RWPE2 (cell line): ENCODE measurements at regions not wholly inside any gene's neighbourhood (a gene's known extent, or its start where the extent isn't known, plus 50 kb on each side); places are given as distances from the start of the nearest gene placed in this dataset.
A peak's percentile ranks its signal among the peaks of the same experiment; 100 is the strongest.

Source experiments
- ATAC-seq: fragments of 200-7000 bp; cut with Tn5 transposase; 3 replicates; pipeline ENCODE4 v1.9.1; 2021; ENCODE audit warnings: low read depth
- DNase-seq: peaks from one replicate; pipeline ENCODE4 v3.0.0-alpha.2; 2020; ENCODE audit warnings: low spot score
- H3K27ac ChIP-seq: fragments of 450-650 bp; 2 replicates; pipeline ENCODE4 v1.5.1; 2017; ENCODE audit warnings: mild to moderate bottlenecking; ENCODE audit not compliant: poor library complexity, severe bottlenecking
- H3K27me3 ChIP-seq: fragments of 250-450 bp; sonication (Bioruptor Pico); 2 replicates; pipeline ENCODE4 v1.5.1; 2021; ENCODE audit warnings: mild to moderate bottlenecking, moderate library complexity; ENCODE audit not compliant: insufficient read depth, poor library complexity, severe bottlenecking
- H3K36me3 ChIP-seq: fragments of 250-450 bp; sonication (Bioruptor Pico); 2 replicates; pipeline ENCODE4 v1.5.1; 2020; ENCODE audit warnings: low read depth, mild to moderate bottlenecking, moderate library complexity
- H3K4me1 ChIP-seq: fragments of 250-450 bp; sonication (Bioruptor Pico); 2 replicates; pipeline ENCODE4 v1.5.1; 2021; ENCODE audit warnings: mild to moderate bottlenecking, moderate library complexity; ENCODE audit not compliant: insufficient read depth, poor library complexity, severe bottlenecking
- H3K4me3 ChIP-seq: fragments of 250-450 bp; sonication (Bioruptor Pico); 2 replicates; pipeline ENCODE4 v1.5.1; 2021; ENCODE audit warnings: mild to moderate bottlenecking, moderate library complexity; ENCODE audit not compliant: severe bottlenecking
- H3K9me3 ChIP-seq: fragments of 250-450 bp; sonication (Bioruptor Pico); 2 replicates; pipeline ENCODE4 v1.5.1; 2021; ENCODE audit warnings: mild to moderate bottlenecking, moderate library complexity; ENCODE audit not compliant: severe bottlenecking
- TF ChIP-seq, protein P1 (sequence below): fragments of 450-650 bp; IDR thresholded peaks from one replicate; pipeline ENCODE4 v1.5.1; 2017; ENCODE audit warnings: mild to moderate bottlenecking, moderate library complexity; ENCODE audit not compliant: poor library complexity, severe bottlenecking

DNA sequence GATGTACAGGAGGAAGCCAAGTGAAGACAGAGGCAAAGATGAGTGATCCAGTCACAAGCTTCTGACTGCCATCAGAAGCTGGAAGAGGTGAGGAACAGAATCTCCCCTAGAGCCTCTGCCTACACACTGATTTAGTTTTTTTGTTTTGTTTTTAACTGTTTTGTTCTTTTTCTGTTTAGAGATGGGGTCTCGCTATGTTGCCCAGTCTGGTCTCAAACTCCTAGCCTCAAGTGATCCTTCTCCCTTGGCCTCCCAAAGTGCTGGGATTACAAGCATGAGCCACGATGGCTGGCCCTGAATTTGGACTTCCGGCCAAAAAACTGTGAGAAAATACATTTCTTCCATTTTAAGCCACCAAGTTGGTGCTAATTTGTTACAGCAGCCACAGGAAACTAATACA is 204.7 kb upstream of the ZNF608 start:
- ATAC-seq (no peak), DNase-seq (no peak)
- H3K4me1 ChIP-seq, result no peaks in the 10 kb centered on the region
- no peak overlapping the region for H3K27ac ChIP-seq
- H3K27me3 ChIP-seq, result no peaks in the 10 kb centered on the region
- no peak overlapping the region for H3K4me3 ChIP-seq
- H3K36me3 ChIP-seq, result no peaks in the 10 kb centered on the region
- no peaks in the 10 kb centered on the region for H3K9me3 ChIP-seq
- TF ChIP-seq, protein P1, sequence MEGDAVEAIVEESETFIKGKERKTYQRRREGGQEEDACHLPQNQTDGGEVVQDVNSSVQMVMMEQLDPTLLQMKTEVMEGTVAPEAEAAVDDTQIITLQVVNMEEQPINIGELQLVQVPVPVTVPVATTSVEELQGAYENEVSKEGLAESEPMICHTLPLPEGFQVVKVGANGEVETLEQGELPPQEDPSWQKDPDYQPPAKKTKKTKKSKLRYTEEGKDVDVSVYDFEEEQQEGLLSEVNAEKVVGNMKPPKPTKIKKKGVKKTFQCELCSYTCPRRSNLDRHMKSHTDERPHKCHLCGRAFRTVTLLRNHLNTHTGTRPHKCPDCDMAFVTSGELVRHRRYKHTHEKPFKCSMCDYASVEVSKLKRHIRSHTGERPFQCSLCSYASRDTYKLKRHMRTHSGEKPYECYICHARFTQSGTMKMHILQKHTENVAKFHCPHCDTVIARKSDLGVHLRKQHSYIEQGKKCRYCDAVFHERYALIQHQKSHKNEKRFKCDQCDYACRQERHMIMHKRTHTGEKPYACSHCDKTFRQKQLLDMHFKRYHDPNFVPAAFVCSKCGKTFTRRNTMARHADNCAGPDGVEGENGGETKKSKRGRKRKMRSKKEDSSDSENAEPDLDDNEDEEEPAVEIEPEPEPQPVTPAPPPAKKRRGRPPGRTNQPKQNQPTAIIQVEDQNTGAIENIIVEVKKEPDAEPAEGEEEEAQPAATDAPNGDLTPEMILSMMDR, result no peak

DNA sequence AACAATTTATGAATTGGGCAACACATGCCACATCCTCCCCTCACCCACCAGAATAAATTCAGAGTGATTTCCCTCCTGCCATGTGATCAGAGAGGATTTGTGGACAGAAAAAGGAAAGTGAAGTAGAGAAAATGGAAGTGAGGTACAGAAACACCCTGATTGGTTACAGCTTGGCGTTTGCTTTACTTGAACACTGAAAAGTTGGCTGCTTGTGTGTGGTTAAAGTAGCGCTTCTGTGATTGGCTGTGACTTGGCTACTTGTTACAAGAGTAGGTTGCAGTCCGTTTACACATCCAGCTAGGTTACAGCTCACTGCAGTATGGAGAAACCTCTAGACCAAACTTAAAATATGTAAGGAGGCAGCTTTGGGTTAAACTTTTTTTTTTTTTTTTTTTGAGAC is 205.2 kb upstream of the ZNF608 start:
- DNase-seq, result no peak
- Histone ChIP-seq H3K9me3 (no peaks in the 10 kb centered on the region), H3K27ac (no peak overlapping the region), H3K27me3 (no peaks in the 10 kb centered on the region), H3K4me3 (no peak overlapping the region), H3K36me3 (no peaks in the 10 kb centered on the region), H3K4me1 (no peaks in the 10 kb centered on the region)
- TF ChIP-seq, protein P1, result no peak
- no peak for ATAC-seq

DNA sequence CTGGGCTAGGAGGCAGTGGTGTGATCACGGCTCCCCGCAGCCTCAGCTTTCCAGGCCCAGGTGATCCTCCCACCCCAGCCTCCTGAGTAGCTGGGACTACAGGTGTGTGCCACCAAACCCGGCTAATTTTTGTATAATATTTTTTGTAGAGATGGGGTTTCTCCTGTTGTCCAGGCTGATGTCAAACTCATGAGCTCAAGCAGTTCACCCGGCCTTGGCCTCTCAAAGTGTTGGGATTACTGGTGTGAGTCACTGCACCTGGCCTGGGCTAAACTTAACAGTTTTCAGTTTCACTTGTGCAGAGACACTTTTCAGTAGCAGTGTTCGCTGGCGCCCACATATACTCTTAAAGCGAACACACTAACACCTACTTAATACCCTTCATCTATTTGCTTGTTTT is 205.6 kb upstream of the ZNF608 start:
- TF ChIP-seq, protein P1, result no peak

DNA sequence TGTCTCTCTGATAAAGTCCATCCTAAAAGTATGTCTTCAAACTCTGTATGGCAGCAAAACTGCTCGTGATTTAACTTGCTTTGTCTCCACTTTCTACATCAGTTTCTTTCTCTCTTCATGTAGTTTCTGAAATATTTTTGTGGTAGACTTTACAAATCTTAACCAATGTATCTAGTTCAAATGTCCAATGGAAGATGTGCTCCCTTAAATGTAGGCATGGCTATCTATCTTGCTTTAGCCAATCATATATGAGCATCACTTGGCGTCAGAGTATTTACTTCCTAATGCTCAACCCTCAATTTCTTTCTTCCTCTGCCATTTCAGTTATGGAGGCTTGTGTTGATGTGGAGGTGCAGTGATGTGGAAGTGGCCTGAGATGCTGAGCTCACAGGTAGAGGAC is 206.1 kb upstream of the ZNF608 start:
- no peaks in the 10 kb centered on the region for H3K27me3 ChIP-seq
- no peak overlapping the region for H3K27ac ChIP-seq
- no peak for DNase-seq
- no peaks in the 10 kb centered on the region for H3K9me3 ChIP-seq
- no peaks in the 10 kb centered on the region for H3K36me3 ChIP-seq
- no peaks in the 10 kb centered on the region for H3K4me1 ChIP-seq
- ATAC-seq, result no peak
- TF ChIP-seq, protein P1, result no peak
- no peak overlapping the region for H3K4me3 ChIP-seq

More for the DNA sequence above, 205.6 kb upstream of the ZNF608 start:
- no peaks in the 10 kb centered on the region for H3K27me3 ChIP-seq
- H3K4me1 ChIP-seq, result no peaks in the 10 kb centered on the region
- no peaks in the 10 kb centered on the region for H3K9me3 ChIP-seq
- no peak overlapping the region for H3K27ac ChIP-seq
- H3K4me3 ChIP-seq, result no peak overlapping the region
- H3K36me3 ChIP-seq, result no peaks in the 10 kb centered on the region
- DNase-seq (no peak), ATAC-seq (0 out of 3 replicates have a peak, but pooled peaks have one; percentile 46)

DNA sequence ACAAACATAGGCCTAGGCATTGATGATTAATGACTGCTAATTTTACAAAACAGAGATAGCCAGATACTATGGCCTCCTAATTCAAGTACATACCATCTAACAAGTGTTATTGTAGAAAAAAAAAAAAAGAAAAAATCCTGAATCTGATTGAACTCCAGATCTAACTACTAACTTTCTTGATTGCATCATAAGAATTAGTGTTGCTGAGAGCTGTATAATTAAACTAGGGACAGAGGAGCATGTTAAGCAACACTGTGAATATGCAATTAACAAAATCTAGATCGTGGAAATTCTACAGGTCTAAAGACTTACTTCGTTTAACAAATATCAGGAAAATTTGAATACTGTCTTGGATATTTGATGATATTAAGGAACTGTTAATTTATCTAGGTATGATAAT is 208.3 kb upstream of the ZNF608 start:
- TF ChIP-seq, protein P1, result no peak
- H3K27me3 ChIP-seq, result no peaks in the 10 kb centered on the region
- no peaks in the 10 kb centered on the region for H3K9me3 ChIP-seq
- no peaks in the 10 kb centered on the region for H3K36me3 ChIP-seq
- ATAC-seq (no peak), DNase-seq (no peak)
- H3K4me3 ChIP-seq, result no peak overlapping the region
- H3K4me1 ChIP-seq, result no peaks in the 10 kb centered on the region
- H3K27ac ChIP-seq, result no peak overlapping the region
